Mesothelial cell of epicardium (in vitro differentiated cells): ENCODE measurements at regions not wholly inside any gene's neighbourhood (a gene's known extent, or its start where the extent isn't known, plus 50 kb on each side); places are given as distances from the start of the nearest gene placed in this dataset.

Experiments used
- DNase-seq, 2 experiments: peaks; one replicate each; pipeline ENCODE4 v3.0.0; 2021; ENCODE audit warnings: low spot score in 2 of 2; ENCODE audit not compliant: unreplicated experiment in 2 of 2
- H3K27ac Mint-ChIP-seq: 2 replicates; pipeline ENCODE4 v1.8.0; 2021; ENCODE audit warnings: mixed read lengths
- H3K27me3 Mint-ChIP-seq: 2 replicates; pipeline ENCODE4 v1.8.0; 2021; ENCODE audit warnings: low read depth, mixed read lengths
- H3K36me3 Mint-ChIP-seq: 2 replicates; pipeline ENCODE4 v1.8.0; 2021; ENCODE audit warnings: mixed read lengths
- H3K4me1 Mint-ChIP-seq: 2 replicates; pipeline ENCODE4 v1.8.0; 2021; ENCODE audit warnings: mixed read lengths
- H3K4me3 Mint-ChIP-seq: 2 replicates; pipeline ENCODE4 v1.8.0; 2021; ENCODE audit warnings: mild to moderate bottlenecking, moderate library complexity, mixed read lengths
- H3K9me3 Mint-ChIP-seq: 2 replicates; pipeline ENCODE4 v1.8.0; 2021; ENCODE audit warnings: mixed read lengths
- CTCF ChIP-seq: fragments of 200-600 bp; sonication (generic); IDR thresholded peaks from one replicate; pipeline ENCODE4 v1.5.0; 2021; ENCODE audit warnings: antibody characterized with exemption; ENCODE audit not compliant: unreplicated experiment

- peak overlapping the region; percentile 5 for H3K27ac Mint-ChIP-seq
These were observed 237.3 kb downstream of the AHR start for GRCh38 chr7:17535776-17536175.

GRCh38 chr7:17544401-17544800 is 245.9 kb downstream of the AHR start:
- Mint-ChIP-seq H3K27me3 (no peaks in the 10 kb centered on the region), H3K4me1 (peaks cover 30% of the 10 kb centered on the region), H3K36me3 (no peaks in the 10 kb centered on the region), H3K27ac (peak overlapping the region; percentile 28), H3K9me3 (no peaks in the 10 kb centered on the region), H3K4me3 (no peak overlapping the region)
- DNase-seq, result no peak
- no peak for TF ChIP-seq CTCF

More at GRCh38 chr7:17535776-17536175, 237.3 kb downstream of the AHR start:
- TF ChIP-seq CTCF, result no peak
- no peak overlapping the region for H3K4me3 Mint-ChIP-seq
- H3K27me3 Mint-ChIP-seq, result no peaks in the 10 kb centered on the region
- no peak for DNase-seq
- no peaks in the 10 kb centered on the region for H3K36me3 Mint-ChIP-seq
- H3K4me1 Mint-ChIP-seq, result peaks cover 10% of the 10 kb centered on the region
- peaks cover 12% of the 10 kb centered on the region for H3K9me3 Mint-ChIP-seq

GRCh38 chr7:17545348-17545747 is 246.9 kb downstream of the AHR start:
- Mint-ChIP-seq H3K4me3 (no peak overlapping the region), H3K36me3 (no peaks in the 10 kb centered on the region), H3K4me1 (peaks cover 30% of the 10 kb centered on the region), H3K27me3 (no peaks in the 10 kb centered on the region), H3K9me3 (no peaks in the 10 kb centered on the region), H3K27ac (peak overlapping the region; percentile 32)
- DNase-seq, result no peak
- no peak for TF ChIP-seq CTCF

GRCh38 chr7:17546189-17546588 is 247.7 kb downstream of the AHR start:
- no peaks in the 10 kb centered on the region for H3K36me3 Mint-ChIP-seq
- H3K27me3 Mint-ChIP-seq, result no peaks in the 10 kb centered on the region
- no peaks in the 10 kb centered on the region for H3K9me3 Mint-ChIP-seq
- no peak for DNase-seq
- no peak overlapping the region for H3K4me3 Mint-ChIP-seq
- no peak for TF ChIP-seq CTCF
- peak overlapping the region; percentile 26 for H3K27ac Mint-ChIP-seq
- H3K4me1 Mint-ChIP-seq, result peaks cover 30% of the 10 kb centered on the region

- Mint-ChIP-seq H3K36me3 (no peaks in the 10 kb centered on the region), H3K9me3 (no peaks in the 10 kb centered on the region), H3K27ac (no peak overlapping the region), H3K4me1 (peaks cover 30% of the 10 kb centered on the region), H3K27me3 (no peaks in the 10 kb centered on the region), H3K4me3 (no peak overlapping the region)
- no peak for TF ChIP-seq CTCF
- DNase-seq, result no peak
These were observed 248.1 kb downstream of the AHR start for GRCh38 chr7:17546592-17546991.
